Heart left ventricle (tissue), 13 donors: ENCODE measurements at regions not wholly inside any gene's neighbourhood (a gene's known extent, or its start where the extent isn't known, plus 50 kb on each side); places are given as distances from the start of the nearest gene placed in this dataset.

Source experiments
- CTCF ChIP-seq, 12 donors: fragments of 200-600 bp; sonication (generic) in 4 of 12; IDR thresholded peaks; one replicate each; pipeline versions ENCODE4 v1.5.0 to v1.8.0; 2018 to 2022; ENCODE audit warnings: antibody characterized with exemption in 12 of 12, mild to moderate bottlenecking in 5 of 12
- POLR2A ChIP-seq, 2 donors: fragments of 450-650 bp; IDR thresholded peaks; one replicate each; pipeline ENCODE4 v1.6.1; 2017; ENCODE audit warnings: antibody characterized with exemption in 2 of 2, mild to moderate bottlenecking in 2 of 2, moderate library complexity in 2 of 2
- donor health status: ischemic (EF 13 %, LVEDD 7.1; RV severe dilation, severe dysfunction).
- donor health status: DM: no; HTN: yes; CAD: no.
- donor health status: DM: no; HTN: no; CAD: no.
- donor health status: ischemic (EF 25% LVEDD 6.9; RV normal size, moderate dysfunction).
- donor health status: ischemic (EF 25% LVEDD 5.7; RV mildly dilated, moderate dysfunction).
- donor health status: ischemic (EF 35%, LVEDD 5.7; RV mildly dilated, moderate dysfunction).
- donor health status: nonischemic (EF 11% LVEDD 7.7; RV severe dilation, severe dysfunction).
- donor health status: DM: yes; HTN: yes; CAD: no.
- donor health status: PGD.
- donor health status: ischemic (EF 29% LVEDD 5.4; RV normal size, mild dysfunction).
- donor health status: nonischemic (EF 23%, LVEDD 6.1; RV moderate dilation, normal function).

GRCh38 chr6:105783333-105783935 is 302.7 kb upstream of the PRDM1 start:
- TF ChIP-seq CTCF (IDR thresholded peaks at IDR 0.05) (no peak), POLR2A (IDR thresholded peaks at IDR 0.05) (no peak)
